ENCODE measurements at regions not wholly inside any gene's neighbourhood (a gene's known extent, or its start where the extent isn't known, plus 50 kb on each side); places are given as distances from the start of the nearest gene placed in this dataset.
"Not testable (repeated sequence)": the region's sequence is repeated elsewhere in the genome, so short reads cannot be mapped to it uniquely, and the experiment has no call there.

DNA sequence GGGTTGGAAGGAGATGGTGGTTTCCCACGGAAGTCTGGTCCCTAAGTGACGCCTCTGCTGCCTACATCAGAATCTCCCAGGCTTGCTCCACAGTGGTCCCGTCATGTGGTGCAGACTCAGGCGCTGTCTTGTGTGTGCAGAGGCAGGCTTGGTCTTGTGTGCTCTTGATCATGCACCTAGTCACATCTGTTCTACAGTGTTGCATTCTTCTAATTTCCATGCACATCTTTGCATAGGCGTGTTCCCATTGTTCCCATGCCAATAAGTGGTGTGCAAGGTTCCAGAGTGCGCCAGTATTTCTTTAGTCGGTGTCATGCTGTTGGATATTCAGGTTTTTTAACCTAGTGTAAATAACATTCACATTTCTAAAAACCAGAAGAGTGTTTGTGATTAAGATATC is 195.8 kb downstream of the LMLN start:
- TF ChIP-seq POLR2A (IDR thresholded peaks at IDR 0.05; ENCODE audit: low read length); CBX2 (IDR thresholded peaks at IDR 0.05; ENCODE audit: borderline replicate concordance, low read depth); KDM1A (IDR thresholded peaks at IDR 0.05; ENCODE audit: low read depth); CBX8 (IDR thresholded peaks at IDR 0.05); RAD21 (conservative IDR thresholded peaks at IDR 0.05 in 1 of 2, IDR thresholded peaks at IDR 0.05 in 1 of 2); EHF (CRISPR knock-in tag; IDR thresholded peaks at IDR 0.05); EP300 (IDR thresholded peaks at IDR 0.05): not testable (repeated sequence)
- TF ChIP-seq, protein P1, sequence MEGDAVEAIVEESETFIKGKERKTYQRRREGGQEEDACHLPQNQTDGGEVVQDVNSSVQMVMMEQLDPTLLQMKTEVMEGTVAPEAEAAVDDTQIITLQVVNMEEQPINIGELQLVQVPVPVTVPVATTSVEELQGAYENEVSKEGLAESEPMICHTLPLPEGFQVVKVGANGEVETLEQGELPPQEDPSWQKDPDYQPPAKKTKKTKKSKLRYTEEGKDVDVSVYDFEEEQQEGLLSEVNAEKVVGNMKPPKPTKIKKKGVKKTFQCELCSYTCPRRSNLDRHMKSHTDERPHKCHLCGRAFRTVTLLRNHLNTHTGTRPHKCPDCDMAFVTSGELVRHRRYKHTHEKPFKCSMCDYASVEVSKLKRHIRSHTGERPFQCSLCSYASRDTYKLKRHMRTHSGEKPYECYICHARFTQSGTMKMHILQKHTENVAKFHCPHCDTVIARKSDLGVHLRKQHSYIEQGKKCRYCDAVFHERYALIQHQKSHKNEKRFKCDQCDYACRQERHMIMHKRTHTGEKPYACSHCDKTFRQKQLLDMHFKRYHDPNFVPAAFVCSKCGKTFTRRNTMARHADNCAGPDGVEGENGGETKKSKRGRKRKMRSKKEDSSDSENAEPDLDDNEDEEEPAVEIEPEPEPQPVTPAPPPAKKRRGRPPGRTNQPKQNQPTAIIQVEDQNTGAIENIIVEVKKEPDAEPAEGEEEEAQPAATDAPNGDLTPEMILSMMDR (IDR thresholded peaks at IDR 0.05) = not testable (repeated sequence)
- TF ChIP-seq, protein P2, sequence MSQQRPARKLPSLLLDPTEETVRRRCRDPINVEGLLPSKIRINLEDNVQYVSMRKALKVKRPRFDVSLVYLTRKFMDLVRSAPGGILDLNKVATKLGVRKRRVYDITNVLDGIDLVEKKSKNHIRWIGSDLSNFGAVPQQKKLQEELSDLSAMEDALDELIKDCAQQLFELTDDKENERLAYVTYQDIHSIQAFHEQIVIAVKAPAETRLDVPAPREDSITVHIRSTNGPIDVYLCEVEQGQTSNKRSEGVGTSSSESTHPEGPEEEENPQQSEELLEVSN (IDR thresholded peaks at IDR 0.05; ENCODE audit: borderline replicate concordance, low read depth) = not testable (repeated sequence)
